GM06990 (cell line): ENCODE measurements at regions not wholly inside any gene's neighbourhood (a gene's known extent, or its start where the extent isn't known, plus 50 kb on each side); places are given as distances from the start of the nearest gene placed in this dataset.

Source experiments
- DNase-seq: peaks from one replicate; pipeline ENCODE4 v3.0.0-alpha.2; 2011; ENCODE audit not compliant: insufficient read length; ENCODE audit errors: extremely low read depth
- H3K27me3 ChIP-seq: replicated peaks from 2 replicates; pipeline ENCODE4 v1.6.0; 2011; ENCODE audit warnings: low read length; ENCODE audit not compliant: control insufficient read depth, insufficient read depth
- H3K36me3 ChIP-seq: 2 replicates; pipeline ENCODE4 v1.5.1; 2011; ENCODE audit warnings: low read length; ENCODE audit not compliant: control insufficient read depth, insufficient read depth
- H3K4me3 ChIP-seq: replicated peaks from 2 replicates; pipeline ENCODE4 v1.5.1; 2011; ENCODE audit warnings: low read depth, mild to moderate bottlenecking, control low read depth, low read length
- TF ChIP-seq, protein P1 (sequence below): IDR thresholded peaks from 2 replicates; pipeline ENCODE4 v1.5.1; 2011; ENCODE audit warnings: low read length, control low read depth, mild to moderate bottlenecking, inconsistent platforms; ENCODE audit not compliant: insufficient read depth, poor library complexity, severe bottlenecking

DNA sequence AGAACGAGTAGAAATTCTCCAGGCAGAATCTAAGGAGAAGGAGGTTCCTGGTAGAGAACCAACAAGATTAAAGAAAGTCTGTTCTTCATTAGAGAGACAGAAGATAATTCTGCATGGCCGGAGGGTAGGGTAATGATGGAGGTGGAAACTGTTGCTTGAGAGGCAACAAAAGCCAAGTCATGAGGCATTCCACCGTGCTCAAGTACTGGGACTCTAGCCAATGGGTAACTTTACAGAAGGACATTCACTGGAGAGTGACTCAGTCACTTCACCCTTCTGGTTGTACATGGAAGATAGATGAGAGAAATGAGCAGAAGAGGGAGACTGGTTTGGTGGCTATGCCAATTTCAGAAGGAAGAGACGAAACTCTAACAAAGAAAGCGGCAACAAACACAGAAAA is 53.6 kb upstream of the ANKFN1 start:
- Histone ChIP-seq H3K36me3 (no peaks in the 10 kb centered on the region), H3K27me3 (no peaks in the 10 kb centered on the region), H3K4me3 (no peak overlapping the region)
- TF ChIP-seq, protein P1, sequence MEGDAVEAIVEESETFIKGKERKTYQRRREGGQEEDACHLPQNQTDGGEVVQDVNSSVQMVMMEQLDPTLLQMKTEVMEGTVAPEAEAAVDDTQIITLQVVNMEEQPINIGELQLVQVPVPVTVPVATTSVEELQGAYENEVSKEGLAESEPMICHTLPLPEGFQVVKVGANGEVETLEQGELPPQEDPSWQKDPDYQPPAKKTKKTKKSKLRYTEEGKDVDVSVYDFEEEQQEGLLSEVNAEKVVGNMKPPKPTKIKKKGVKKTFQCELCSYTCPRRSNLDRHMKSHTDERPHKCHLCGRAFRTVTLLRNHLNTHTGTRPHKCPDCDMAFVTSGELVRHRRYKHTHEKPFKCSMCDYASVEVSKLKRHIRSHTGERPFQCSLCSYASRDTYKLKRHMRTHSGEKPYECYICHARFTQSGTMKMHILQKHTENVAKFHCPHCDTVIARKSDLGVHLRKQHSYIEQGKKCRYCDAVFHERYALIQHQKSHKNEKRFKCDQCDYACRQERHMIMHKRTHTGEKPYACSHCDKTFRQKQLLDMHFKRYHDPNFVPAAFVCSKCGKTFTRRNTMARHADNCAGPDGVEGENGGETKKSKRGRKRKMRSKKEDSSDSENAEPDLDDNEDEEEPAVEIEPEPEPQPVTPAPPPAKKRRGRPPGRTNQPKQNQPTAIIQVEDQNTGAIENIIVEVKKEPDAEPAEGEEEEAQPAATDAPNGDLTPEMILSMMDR, result no peak
- DNase-seq, result no peak
